IPS DF 6.9 (cell line): ENCODE measurements at regions not wholly inside any gene's neighbourhood (a gene's known extent, or its start where the extent isn't known, plus 50 kb on each side); places are given as distances from the start of the nearest gene placed in this dataset.

Experiments
- DNase-seq: peaks from one replicate; pipeline ENCODE4 v3.0.0-alpha.2; 2013; ENCODE audit warnings: low read depth, low spot score
- H3K27ac ChIP-seq: one replicate; pipeline ENCODE4 v1.5.1; 2013; ENCODE audit warnings: low read length, control low read depth
- H3K27me3 ChIP-seq: 2 replicates; pipeline ENCODE4 v1.6.1; 2013; ENCODE audit warnings: mild to moderate bottlenecking, low read length; ENCODE audit not compliant: control insufficient read depth, insufficient read depth
- H3K36me3 ChIP-seq: 2 replicates; pipeline ENCODE4 v1.6.1; 2013; ENCODE audit warnings: low read length; ENCODE audit not compliant: control insufficient read depth, insufficient read depth
- H3K4me1 ChIP-seq: 2 replicates; pipeline ENCODE4 v1.6.1; 2013; ENCODE audit warnings: low read length; ENCODE audit not compliant: control insufficient read depth, insufficient read depth
- H3K4me3 ChIP-seq: 2 replicates; pipeline ENCODE4 v1.5.1; 2013; ENCODE audit warnings: mild to moderate bottlenecking, low read length
- H3K9me3 ChIP-seq: 2 replicates; pipeline ENCODE4 v1.6.1; 2013; ENCODE audit warnings: low read length, inconsistent platforms; ENCODE audit not compliant: control insufficient read depth, insufficient read depth
- WGBS: extraction: QIAGEN DNeasy Blood & Tissue Kit; methylation state at CpG from one replicate; pipeline ENCODE4 v1.1.7; 2013; ENCODE audit warnings: mixed read lengths, missing lambda C conversion rate; ENCODE audit not compliant: insufficient read length, insufficient coverage; 5-methylcytosine and 5-hydroxymethylcytosine counted together

- Histone ChIP-seq H3K27me3 (no peaks in the 10 kb centered on the region), H3K9me3 (no peaks in the 10 kb centered on the region), H3K27ac (no peak overlapping the region), H3K4me3 (no peak overlapping the region), H3K4me1 (peaks cover 3% of the 10 kb centered on the region; the same call in 1 of the 2 replicates), H3K36me3 (no peaks in the 10 kb centered on the region)
- no CpG with 5 or more reads among the region's 7 CpGs for WGBS
- no peak for DNase-seq
Measured at GRCh38 chr1:23639460-23640095, 52.0 kb upstream of the RPL11 start.

- H3K27me3 ChIP-seq: no peaks in the 10 kb centered on the region
- no peak for DNase-seq
- H3K4me1 ChIP-seq: peaks cover 3% of the 10 kb centered on the region; the same call in 1 of the 2 replicates
- H3K36me3 ChIP-seq: no peaks in the 10 kb centered on the region
- H3K4me3 ChIP-seq: no peak overlapping the region
- WGBS: no CpG with 5 or more reads among the region's 5 CpGs
- no peaks in the 10 kb centered on the region for H3K9me3 ChIP-seq
- H3K27ac ChIP-seq: no peak overlapping the region
Measured at GRCh38 chr1:23638786-23639241, 52.8 kb upstream of the RPL11 start.

GRCh38 chr1:23638188-23638619, 53.4 kb upstream of the RPL11 start:
- Histone ChIP-seq H3K4me3 (no peak overlapping the region), H3K4me1 (peaks cover 3% of the 10 kb centered on the region; the same call in 1 of the 2 replicates), H3K9me3 (no peaks in the 10 kb centered on the region), H3K27ac (no peak overlapping the region), H3K36me3 (no peaks in the 10 kb centered on the region), H3K27me3 (no peaks in the 10 kb centered on the region)
- WGBS: no CpG with 5 or more reads among the region's 4 CpGs
- no peak for DNase-seq

DNA sequence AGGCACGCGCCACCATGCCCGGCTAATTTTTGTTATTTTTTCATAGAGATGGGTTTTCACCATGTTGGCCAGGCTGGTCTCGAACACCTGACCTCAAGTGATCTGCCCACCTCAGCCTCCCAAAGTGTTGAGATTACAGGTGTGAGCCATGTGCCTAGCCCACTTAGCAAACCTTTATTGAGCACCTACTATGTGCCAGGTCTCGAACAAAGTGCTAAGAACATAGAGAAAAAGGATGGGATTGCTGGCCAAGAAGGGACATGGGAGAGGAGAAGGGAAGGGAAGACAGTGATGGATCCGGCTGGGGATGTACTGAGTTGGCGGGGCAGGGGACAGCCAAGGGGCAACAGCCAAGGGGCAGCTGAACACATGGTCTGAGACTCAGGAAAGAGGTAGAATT, 55.6 kb upstream of the RPL11 start:
- Histone ChIP-seq H3K4me1 (peaks cover 3% of the 10 kb centered on the region; the same call in 1 of the 2 replicates), H3K27me3 (no peaks in the 10 kb centered on the region), H3K9me3 (no peaks in the 10 kb centered on the region), H3K36me3 (no peaks in the 10 kb centered on the region), H3K4me3 (no peak overlapping the region), H3K27ac (no peak overlapping the region)
- no peak for DNase-seq
- WGBS: no CpG with 5 or more reads among the region's 7 CpGs

- Histone ChIP-seq H3K36me3 (no peaks in the 10 kb centered on the region), H3K9me3 (no peaks in the 10 kb centered on the region), H3K4me3 (no peak overlapping the region), H3K4me1 (peaks cover 3% of the 10 kb centered on the region; the same call in 1 of the 2 replicates), H3K27ac (no peak overlapping the region), H3K27me3 (no peaks in the 10 kb centered on the region)
- no peak for DNase-seq
- WGBS: no CpG with 5 or more reads among the region's 17 CpGs
Measured at GRCh38 chr1:23634840-23635651, 56.6 kb upstream of the RPL11 start.

- Histone ChIP-seq H3K27ac (no peak overlapping the region), H3K4me1 (peaks cover 3% of the 10 kb centered on the region; the same call in 1 of the 2 replicates), H3K27me3 (no peaks in the 10 kb centered on the region), H3K4me3 (no peak overlapping the region), H3K9me3 (no peaks in the 10 kb centered on the region), H3K36me3 (no peaks in the 10 kb centered on the region)
- WGBS: no CpG with 5 or more reads among the region's 2 CpGs
- DNase-seq: no peak
Measured at GRCh38 chr1:23634518-23634839, 57.1 kb upstream of the RPL11 start.

- no peaks in the 10 kb centered on the region for H3K36me3 ChIP-seq
- no peak overlapping the region for H3K4me3 ChIP-seq
- no peaks in the 10 kb centered on the region for H3K27me3 ChIP-seq
- H3K4me1 ChIP-seq: peaks cover 1% of the 10 kb centered on the region; the same call in 1 of the 2 replicates
- H3K9me3 ChIP-seq: no peaks in the 10 kb centered on the region
- no CpG with 5 or more reads among the region's 2 CpGs for WGBS
- no peak for DNase-seq
- no peak overlapping the region for H3K27ac ChIP-seq
Measured at GRCh38 chr1:23632479-23633160, 59.0 kb upstream of the RPL11 start.

- WGBS: no CpG with 5 or more reads among the region's 4 CpGs
Measured at GRCh38 chr1:23629708-23630290, 61.8 kb upstream of the RPL11 start.

GRCh38 chr1:23628951-23629387, 62.6 kb upstream of the RPL11 start:
- no peak overlapping the region for H3K27ac ChIP-seq
- H3K36me3 ChIP-seq: no peaks in the 10 kb centered on the region
- no peak overlapping the region for H3K4me3 ChIP-seq
- H3K4me1 ChIP-seq: peaks cover 2% of the 10 kb centered on the region
- H3K9me3 ChIP-seq: no peaks in the 10 kb centered on the region
- H3K27me3 ChIP-seq: no peaks in the 10 kb centered on the region
- WGBS: no CpG with 5 or more reads among the region's 8 CpGs
- DNase-seq: no peak

More at GRCh38 chr1:23629708-23630290, 61.8 kb upstream of the RPL11 start:
- H3K36me3 ChIP-seq: no peaks in the 10 kb centered on the region
- no peak for DNase-seq
- H3K27me3 ChIP-seq: no peaks in the 10 kb centered on the region
- H3K4me3 ChIP-seq: no peak overlapping the region
- peaks cover 2% of the 10 kb centered on the region for H3K4me1 ChIP-seq
- no peak overlapping the region for H3K27ac ChIP-seq
- H3K9me3 ChIP-seq: no peaks in the 10 kb centered on the region

- no peak overlapping the region for H3K4me3 ChIP-seq
- H3K9me3 ChIP-seq: no peaks in the 10 kb centered on the region
- no peaks in the 10 kb centered on the region for H3K36me3 ChIP-seq
- H3K27me3 ChIP-seq: no peaks in the 10 kb centered on the region
- H3K27ac ChIP-seq: no peak overlapping the region
- peaks cover 2% of the 10 kb centered on the region for H3K4me1 ChIP-seq
- no peak for DNase-seq
- no CpG with 5 or more reads among the region's 11 CpGs for WGBS
Measured at GRCh38 chr1:23627069-23627735, 64.4 kb upstream of the RPL11 start.
